ENCODE measurements at regions not wholly inside any gene's neighbourhood (a gene's known extent, or its start where the extent isn't known, plus 50 kb on each side); places are given as distances from the start of the nearest gene placed in this dataset.
A peak's percentile ranks its signal among the peaks of the same experiment; 100 is the strongest.

GRCh38 chr15:31262901-31263671 is 63.5 kb upstream of the KLF13 start:
- ChIA-PET CTCF (interaction anchor here (0.8 to 7.3 kb wide), 20 partner anchors 10 to 226 kb away, joined by 3 to 66 read pairs (median 4); partner anchors contain the start of gene KLF13), POLR2A (interaction anchor here (0.6 to 7.4 kb wide), 12 partner anchors 8 to 197 kb away, joined by 4 to 112 read pairs (median 7); partner anchors contain the start of gene KLF13), RAD21 (ENCODE audit: unreplicated experiment) (interaction anchor here (0.9 to 8.8 kb wide), 31 partner anchors 9 to 360 kb away, joined by 3 to 169 read pairs (median 6); partner anchors contain the start of genes FAN1 and KLF13), SMC1A (ENCODE audit: uncharacterized antibody, unreplicated experiment) (interaction anchor here (0.8 to 10.4 kb wide), 20 partner anchors 9 to 225 kb away, joined by 3 to 152 read pairs (median 6); partner anchors contain the start of gene KLF13)
- H3K9me3 ChIP-seq (replicated peaks; ENCODE audit: control insufficient read depth, insufficient read depth, low read length), result no peaks in the 10 kb centered on the region
- intact Hi-C loops (cut with micrococcal nuclease; ENCODE audit: unreplicated experiment), result loop anchor here (1.0 to 5.0 kb wide), 4 partner anchors 34 to 174 kb away; partner anchors contain the start of gene KLF13
- ATAC-seq, result peak; percentile 61
- peaks cover 66% of the 10 kb centered on the region for H3K4me1 ChIP-seq (ENCODE audit: control insufficient read depth, insufficient read depth, low read length)
- peak overlapping the region; percentile 94 for H3K27ac ChIP-seq (ENCODE audit: control insufficient read depth, insufficient read depth)
- no peaks in the 10 kb centered on the region for H3K27me3 ChIP-seq (replicated peaks in 1 of 2; ENCODE audit: control insufficient read depth in 2 of 2, insufficient read depth in 2 of 2, low read length in 1 of 2)
- no peaks in the 10 kb centered on the region for H3K36me3 ChIP-seq (ENCODE audit: control insufficient read depth in 2 of 2, insufficient read depth in 2 of 2, low read length in 1 of 2)
- peak; percentile 73 for FAIRE-seq
- DNase-seq (ENCODE audit: low read depth, low spot score), result peak; percentile 84
- no peak overlapping the region for H3K4me3 ChIP-seq
- no peaks in the 10 kb centered on the region for H4K20me1 ChIP-seq (ENCODE audit: control insufficient read depth, insufficient read depth)
- H3K79me2 ChIP-seq (ENCODE audit: control insufficient read depth, insufficient read depth, low read length), result no peaks in the 10 kb centered on the region
- H3K9ac ChIP-seq (ENCODE audit: control insufficient read depth, insufficient read depth, low read length), result peak overlapping the region; percentile 64; the same call in 1 of the 2 replicates
- H3K4me2 ChIP-seq (ENCODE audit: control insufficient read depth, insufficient read depth), result peak overlapping the region; percentile 73
- peak overlapping the region; percentile 1 for H2AFZ ChIP-seq (ENCODE audit: control insufficient read depth, low read depth, low read length)
- in situ Hi-C loops (cut with MboI), result loop anchor here (5.0 to 10.0 kb wide), 2 partner anchors 62 to 224 kb away; partner anchors contain the start of gene KLF13
- BruUV-seq (replicated peaks), result TSS peak; percentile 64
- 20% methylated on average over 12 of the region's 12 CpGs for WGBS (ENCODE audit: insufficient coverage, insufficient replicate concordance, low lambda C conversion rate, missing lambda C conversion rate)
- TF ChIP-seq SUZ12 (IDR thresholded peaks at IDR 0.05; ENCODE audit: unreplicated experiment) (no peak), BHLHE40 (IDR thresholded peaks at IDR 0.05; ENCODE audit: borderline replicate concordance in 1 of 2, low read depth in 2 of 2, low read length in 1 of 2) (peak; percentile 75 to 90; a peak in 3 of 4 replicates), MTA2 (IDR thresholded peaks at IDR 0.05; ENCODE audit: low read depth) (peak; percentile 11; the same call in 1 of the 2 replicates), IKZF2 (IDR thresholded peaks at IDR 0.05) (peak; percentile 32 to 58; a peak in 2 of 4 replicates), ETV6 (conservative IDR thresholded peaks at IDR 0.05 in 1 of 2, IDR thresholded peaks at IDR 0.05 in 1 of 2; ENCODE audit: borderline replicate concordance in 1 of 2, low read depth in 1 of 2) (peak in 1 of 2 experiments; percentile 15; a peak in 1 of 4 replicates), SMARCA5 (IDR thresholded peaks at IDR 0.05) (peak; percentile 2; the same call in 1 of the 2 replicates), EED (IDR thresholded peaks at IDR 0.05; ENCODE audit: low read depth) (peak; percentile 61; the same call in 1 of the 2 replicates), GABPA (IDR thresholded peaks at IDR 0.05; ENCODE audit: low read depth) (no peak), ZNF687 (IDR thresholded peaks at IDR 0.05) (peak; percentile 97), BCL11A (IDR thresholded peaks at IDR 0.05; ENCODE audit: low read depth, low read length) (peak; percentile 4; the same call in 1 of the 2 replicates), FOXM1 (IDR thresholded peaks at IDR 0.05; ENCODE audit: low read depth, low read length) (no peak), NR2F1 (conservative IDR thresholded peaks at IDR 0.05) (peak; percentile 81), SPI1 (IDR thresholded peaks at IDR 0.05; ENCODE audit: borderline replicate concordance, insufficient read depth, low read depth, low read length) (peak; percentile 81), MLLT1 (IDR thresholded peaks at IDR 0.05) (peak; percentile 44; the same call in 1 of the 2 replicates), BACH1 (IDR thresholded peaks at IDR 0.05; ENCODE audit: borderline replicate concordance) (peak; percentile 13; the same call in 1 of the 2 replicates), FOS (IDR thresholded peaks at IDR 0.05; ENCODE audit: borderline replicate concordance, extremely low read depth, insufficient read length) (no peak), MEF2B (IDR thresholded peaks at IDR 0.05; ENCODE audit: partially characterized antibody, poor library complexity, severe bottlenecking) (peak; percentile 55)
